ENCODE measurements at regions not wholly inside any gene's neighbourhood (a gene's known extent, or its start where the extent isn't known, plus 50 kb on each side); places are given as distances from the start of the nearest gene placed in this dataset.

- DNase-seq (ENCODE audit: low read depth), result no peak
Measured at GRCh38 chr2:42871372-42871771, 79.0 kb upstream of the HAAO start.

GRCh38 chr2:42868874-42869273 is 76.5 kb upstream of the HAAO start:
- no peak for DNase-seq (ENCODE audit: low read depth)

GRCh38 chr2:42868096-42868495 is 75.7 kb upstream of the HAAO start:
- DNase-seq (ENCODE audit: low read depth), result no peak

- no peak for DNase-seq (ENCODE audit: low read depth)
Measured at GRCh38 chr2:42867093-42868065, 75.0 kb upstream of the HAAO start.

GRCh38 chr2:42865884-42866881 is 73.8 kb upstream of the HAAO start:
- DNase-seq (ENCODE audit: low read depth), result no peak

- no peak for DNase-seq (ENCODE audit: low read depth)
Measured at GRCh38 chr2:42864641-42865280, 72.4 kb upstream of the HAAO start.

GRCh38 chr2:42864222-42864621 is 71.8 kb upstream of the HAAO start:
- no peak for DNase-seq (ENCODE audit: low read depth)

- DNase-seq (ENCODE audit: low read depth), result no peak
Measured at GRCh38 chr2:42863751-42864150, 71.4 kb upstream of the HAAO start.

GRCh38 chr2:42863320-42863719 is 70.9 kb upstream of the HAAO start:
- DNase-seq (ENCODE audit: low read depth), result no peak

- DNase-seq (ENCODE audit: low read depth), result no peak
Measured at GRCh38 chr2:42862669-42863185, 70.3 kb upstream of the HAAO start.

- no peak for DNase-seq (ENCODE audit: low read depth)
Measured at GRCh38 chr2:42861321-42861720, 68.9 kb upstream of the HAAO start.

GRCh38 chr2:42860319-42861094 is 68.1 kb upstream of the HAAO start:
- no peak for DNase-seq (ENCODE audit: low read depth)

GRCh38 chr2:42859791-42860190 is 67.4 kb upstream of the HAAO start:
- DNase-seq (ENCODE audit: low read depth), result no peak

- DNase-seq (ENCODE audit: low read depth), result no peak
Measured at GRCh38 chr2:42859006-42859552, 66.7 kb upstream of the HAAO start.

GRCh38 chr2:42858140-42859005 is 66.0 kb upstream of the HAAO start:
- no peak for DNase-seq (ENCODE audit: low read depth)

GRCh38 chr2:42856891-42857632 is 64.7 kb upstream of the HAAO start:
- DNase-seq (ENCODE audit: low read depth), result no peak

GRCh38 chr2:42856106-42856860 is 63.9 kb upstream of the HAAO start:
- DNase-seq (ENCODE audit: low read depth), result no peak

- no peak for DNase-seq (ENCODE audit: low read depth)
Measured at GRCh38 chr2:42855221-42855970, 63.0 kb upstream of the HAAO start.
